PC-9 (cell line): ENCODE measurements at regions not wholly inside any gene's neighbourhood (a gene's known extent, or its start where the extent isn't known, plus 50 kb on each side); places are given as distances from the start of the nearest gene placed in this dataset.

ENCODE experiments used
- CTCF ChIP-seq: fragments of 200-600 bp; sonication (generic); conservative IDR thresholded peaks from 2 replicates; pipeline ENCODE4 v1.6.1; 2017; ENCODE audit warnings: mixed run types, antibody characterized with exemption, mild to moderate bottlenecking, moderate library complexity
- EZH2 ChIP-seq: fragments of 200-600 bp; sonication (generic); IDR thresholded peaks from 2 replicates; pipeline ENCODE4 v1.8.0; 2017; ENCODE audit warnings: antibody characterized with exemption, low read depth

- no peak for TF ChIP-seq CTCF
- no peak for TF ChIP-seq EZH2
These were observed 406.6 kb upstream of the TMPRSS15 start for GRCh38 chr21:18810136-18810535.
